ENCODE measurements at regions not wholly inside any gene's neighbourhood (a gene's known extent, or its start where the extent isn't known, plus 50 kb on each side); places are given as distances from the start of the nearest gene placed in this dataset.

- Histone ChIP-seq H3K36me3 (ENCODE audit: control insufficient read depth in 2 of 3, insufficient read depth in 3 of 3, low read length in 3 of 3) (no peaks in the 10 kb centered on the region), H3K27ac (ENCODE audit: low read depth, low read length) (no peak overlapping the region), H3K9me3 (ENCODE audit: control insufficient read depth in 2 of 3, low read length in 3 of 3) (no peaks in the 10 kb centered on the region), H3K4me1 (ENCODE audit: control insufficient read depth in 2 of 2, insufficient read depth in 2 of 2, low read length in 2 of 2) (no peaks in the 10 kb centered on the region), H3K27me3 (ENCODE audit: control insufficient read depth in 2 of 2, insufficient read depth in 2 of 2, low read length in 2 of 2) (no peaks in the 10 kb centered on the region), H3K4me3 (ENCODE audit: low read length) (no peak overlapping the region)
- peaks cover 0 to 8% (median 4%) of the 10 kb centered on the region in 11 donors for H3K9me3 Mint-ChIP-seq
- H3K4me1 Mint-ChIP-seq = no peaks in the 10 kb centered on the region
- CTCF ChIA-PET = no interaction called here
- no peak overlapping the region for H3K27ac Mint-ChIP-seq
- no peak overlapping the region for H3K4me3 Mint-ChIP-seq
- no peak for ATAC-seq
- POLR2A ChIA-PET = no interaction called here
- intact Hi-C loops (cut with micrococcal nuclease) = no loop called here
- H3K27me3 Mint-ChIP-seq = no peaks in the 10 kb centered on the region
- H3K36me3 Mint-ChIP-seq = peaks cover 0 to 1% (median 0%) of the 10 kb centered on the region in 5 donors
- DNase-seq = no peak
These were observed 913.5 kb upstream of the GHITM start for GRCh38 chr10:83225781-83226180.

- Histone ChIP-seq H3K4me3 (ENCODE audit: low read length) (no peak overlapping the region), H3K36me3 (ENCODE audit: control insufficient read depth in 2 of 3, insufficient read depth in 3 of 3, low read length in 3 of 3) (no peaks in the 10 kb centered on the region), H3K4me1 (ENCODE audit: control insufficient read depth in 2 of 2, insufficient read depth in 2 of 2, low read length in 2 of 2) (no peaks in the 10 kb centered on the region), H3K27ac (ENCODE audit: low read depth, low read length) (no peak overlapping the region), H3K27me3 (ENCODE audit: control insufficient read depth in 2 of 2, insufficient read depth in 2 of 2, low read length in 2 of 2) (no peaks in the 10 kb centered on the region), H3K9me3 (ENCODE audit: control insufficient read depth in 2 of 3, low read length in 3 of 3) (no peaks in the 10 kb centered on the region)
- ATAC-seq (no peak), DNase-seq (no peak)
- intact Hi-C loops (cut with micrococcal nuclease) = no loop called here
- ChIA-PET POLR2A (no interaction called here), CTCF (no interaction called here)
- Mint-ChIP-seq H3K36me3 (no peaks in the 10 kb centered on the region), H3K9me3 (peaks cover 0 to 6% (median 0%) of the 10 kb centered on the region in 11 donors), H3K4me1 (no peaks in the 10 kb centered on the region), H3K27me3 (no peaks in the 10 kb centered on the region), H3K27ac (no peak overlapping the region), H3K4me3 (no peak overlapping the region)
These were observed 909.3 kb upstream of the GHITM start for GRCh38 chr10:83229991-83230390.

- CTCF ChIA-PET = no interaction called here
- POLR2A ChIA-PET = no interaction called here
- no peak overlapping the region for H3K4me3 Mint-ChIP-seq
- H3K27me3 Mint-ChIP-seq = no peaks in the 10 kb centered on the region
- H3K27me3 ChIP-seq (ENCODE audit: control insufficient read depth in 2 of 2, insufficient read depth in 2 of 2, low read length in 2 of 2) = no peaks in the 10 kb centered on the region
- no peaks in the 10 kb centered on the region for H3K36me3 ChIP-seq (ENCODE audit: control insufficient read depth in 2 of 3, insufficient read depth in 3 of 3, low read length in 3 of 3)
- DNase-seq = no peak
- H3K9me3 Mint-ChIP-seq = peaks cover 0 to 6% (median 0%) of the 10 kb centered on the region in 11 donors
- no peak overlapping the region for H3K27ac ChIP-seq (ENCODE audit: low read depth, low read length)
- H3K36me3 Mint-ChIP-seq = no peaks in the 10 kb centered on the region
- H3K9me3 ChIP-seq (ENCODE audit: control insufficient read depth in 2 of 3, low read length in 3 of 3) = no peaks in the 10 kb centered on the region
- intact Hi-C loops (cut with micrococcal nuclease) = no loop called here
- H3K4me1 ChIP-seq (ENCODE audit: control insufficient read depth in 2 of 2, insufficient read depth in 2 of 2, low read length in 2 of 2) = no peaks in the 10 kb centered on the region
- no peak for ATAC-seq
- no peak overlapping the region for H3K4me3 ChIP-seq (ENCODE audit: low read length)
- H3K27ac Mint-ChIP-seq = no peak overlapping the region
- H3K4me1 Mint-ChIP-seq = no peaks in the 10 kb centered on the region
These were observed 905.6 kb upstream of the GHITM start for GRCh38 chr10:83233691-83234090.

- no peaks in the 10 kb centered on the region for H3K27me3 Mint-ChIP-seq
- H3K4me3 Mint-ChIP-seq = no peak overlapping the region
- ChIA-PET CTCF (no interaction called here), POLR2A (no interaction called here)
- peaks cover 2 to 25% (median 9%) of the 10 kb centered on the region in 11 donors for H3K9me3 Mint-ChIP-seq
- no peak for DNase-seq
- Histone ChIP-seq H3K27ac (ENCODE audit: low read depth, low read length) (no peak overlapping the region), H3K4me1 (ENCODE audit: control insufficient read depth in 2 of 2, insufficient read depth in 2 of 2, low read length in 2 of 2) (no peaks in the 10 kb centered on the region), H3K4me3 (ENCODE audit: low read length) (no peak overlapping the region), H3K27me3 (ENCODE audit: control insufficient read depth in 2 of 2, insufficient read depth in 2 of 2, low read length in 2 of 2) (no peaks in the 10 kb centered on the region), H3K9me3 (ENCODE audit: control insufficient read depth in 2 of 3, low read length in 3 of 3) (peaks cover 0 to 3% (median 2%) of the 10 kb centered on the region in 3 experiments), H3K36me3 (ENCODE audit: control insufficient read depth in 2 of 3, insufficient read depth in 3 of 3, low read length in 3 of 3) (no peaks in the 10 kb centered on the region)
- H3K4me1 Mint-ChIP-seq = no peaks in the 10 kb centered on the region
- peaks cover 0 to 3% (median 0%) of the 10 kb centered on the region in 5 donors for H3K36me3 Mint-ChIP-seq
- intact Hi-C loops (cut with micrococcal nuclease) = no loop called here
- no peak overlapping the region for H3K27ac Mint-ChIP-seq
- ATAC-seq = no peak
These were observed 891.1 kb upstream of the GHITM start for GRCh38 chr10:83248106-83248631.

- Histone ChIP-seq H3K36me3 (ENCODE audit: control insufficient read depth in 2 of 3, insufficient read depth in 3 of 3, low read length in 3 of 3) (no peaks in the 10 kb centered on the region), H3K4me1 (ENCODE audit: control insufficient read depth in 2 of 2, insufficient read depth in 2 of 2, low read length in 2 of 2) (no peaks in the 10 kb centered on the region), H3K9me3 (ENCODE audit: control insufficient read depth in 2 of 3, low read length in 3 of 3) (peaks cover 0 to 11% (median 7%) of the 10 kb centered on the region in 3 experiments), H3K4me3 (ENCODE audit: low read length) (no peak overlapping the region), H3K27ac (ENCODE audit: low read depth, low read length) (no peak overlapping the region), H3K27me3 (ENCODE audit: control insufficient read depth in 2 of 2, insufficient read depth in 2 of 2, low read length in 2 of 2) (no peaks in the 10 kb centered on the region)
- Mint-ChIP-seq H3K36me3 (peaks cover 0 to 3% (median 0%) of the 10 kb centered on the region in 5 donors), H3K27me3 (no peaks in the 10 kb centered on the region), H3K27ac (no peak overlapping the region), H3K9me3 (peaks cover 0 to 31% (median 11%) of the 10 kb centered on the region in 11 donors), H3K4me1 (no peaks in the 10 kb centered on the region), H3K4me3 (no peak overlapping the region)
- intact Hi-C loops (cut with micrococcal nuclease) = no loop called here
- ATAC-seq (no peak), DNase-seq (no peak)
- POLR2A ChIA-PET = no interaction called here
- CTCF ChIA-PET = no interaction called here
These were observed 888.9 kb upstream of the GHITM start for GRCh38 chr10:83250396-83250795.

- POLR2A ChIA-PET = no interaction called here
- Mint-ChIP-seq H3K9me3 (peaks cover 0 to 46% (median 11%) of the 10 kb centered on the region in 11 donors), H3K4me1 (no peaks in the 10 kb centered on the region), H3K27ac (no peak overlapping the region), H3K36me3 (peaks cover 0 to 3% (median 0%) of the 10 kb centered on the region in 5 donors), H3K27me3 (no peaks in the 10 kb centered on the region), H3K4me3 (no peak overlapping the region)
- Histone ChIP-seq H3K27ac (ENCODE audit: low read depth, low read length) (no peak overlapping the region), H3K4me1 (ENCODE audit: control insufficient read depth in 2 of 2, insufficient read depth in 2 of 2, low read length in 2 of 2) (no peaks in the 10 kb centered on the region), H3K4me3 (ENCODE audit: low read length) (no peak overlapping the region), H3K36me3 (ENCODE audit: control insufficient read depth in 2 of 3, insufficient read depth in 3 of 3, low read length in 3 of 3) (no peaks in the 10 kb centered on the region), H3K27me3 (ENCODE audit: control insufficient read depth in 2 of 2, insufficient read depth in 2 of 2, low read length in 2 of 2) (no peaks in the 10 kb centered on the region), H3K9me3 (ENCODE audit: control insufficient read depth in 2 of 3, low read length in 3 of 3) (peaks cover 0 to 11% (median 7%) of the 10 kb centered on the region in 3 experiments)
- ATAC-seq (no peak), DNase-seq (no peak)
- intact Hi-C loops (cut with micrococcal nuclease) = no loop called here
- CTCF ChIA-PET = no interaction called here
These were observed 887.1 kb upstream of the GHITM start for GRCh38 chr10:83252169-83252568.

GRCh38 chr10:83252596-83252995 is 886.7 kb upstream of the GHITM start:
- Histone ChIP-seq H3K9me3 (ENCODE audit: control insufficient read depth in 2 of 3, low read length in 3 of 3) (peaks cover 0 to 11% (median 7%) of the 10 kb centered on the region in 3 experiments), H3K4me3 (ENCODE audit: low read length) (no peak overlapping the region), H3K27ac (ENCODE audit: low read depth, low read length) (no peak overlapping the region), H3K36me3 (ENCODE audit: control insufficient read depth in 2 of 3, insufficient read depth in 3 of 3, low read length in 3 of 3) (no peaks in the 10 kb centered on the region), H3K4me1 (ENCODE audit: control insufficient read depth in 2 of 2, insufficient read depth in 2 of 2, low read length in 2 of 2) (no peaks in the 10 kb centered on the region), H3K27me3 (ENCODE audit: control insufficient read depth in 2 of 2, insufficient read depth in 2 of 2, low read length in 2 of 2) (no peaks in the 10 kb centered on the region)
- Mint-ChIP-seq H3K4me3 (no peak overlapping the region), H3K27ac (no peak overlapping the region), H3K36me3 (peaks cover 0 to 3% (median 0%) of the 10 kb centered on the region in 5 donors), H3K9me3 (peaks cover 0 to 46% (median 11%) of the 10 kb centered on the region in 11 donors), H3K27me3 (no peaks in the 10 kb centered on the region), H3K4me1 (no peaks in the 10 kb centered on the region)
- ChIA-PET POLR2A (no interaction called here), CTCF (no interaction called here)
- intact Hi-C loops (cut with micrococcal nuclease) = no loop called here
- ATAC-seq (no peak), DNase-seq (no peak)

Measured in naive thymus-derived CD4-positive, alpha-beta T cell (primary cell).